H1 (cell line): ENCODE measurements at regions not wholly inside any gene's neighbourhood (a gene's known extent, or its start where the extent isn't known, plus 50 kb on each side); places are given as distances from the start of the nearest gene placed in this dataset.

Experiments used
- CTCF ChIA-PET: fragments of 300-600 bp; sonication (Branson Sonifier 250); formaldehyde crosslinking; loops from one replicate; lab custom pipeline; 2021; ENCODE audit not compliant: partially characterized antibody; lab: Charles Lee
- POLR2A ChIA-PET: fragments of 300-600 bp; sonication (Branson Sonifier 250); formaldehyde crosslinking; loops from one replicate; lab custom pipeline; 2021; ENCODE audit warnings: inconsistent platforms; ENCODE audit not compliant: partially characterized antibody; lab: Charles Lee
- DNase-seq, 2 experiments: peaks; one replicate each; pipeline versions ENCODE4 v3.0.0 to v3.0.0-alpha.2; 2010 to 2022; ENCODE audit warnings: low spot score in 2 of 2, low read depth in 1 of 2, mixed read lengths in 1 of 2
- FAIRE-seq: peaks from 2 replicates; lab custom pipeline; 2011; peaks lifted over from hg19 to GRCh38; lab: Jason Lieb, UNC
- H2AFZ ChIP-seq: 2 replicates; pipeline ENCODE4 v1.8.1; 2012; ENCODE audit warnings: low read length, inconsistent platforms
- H2AK5ac ChIP-seq: 2 replicates; pipeline ENCODE4 v1.6.1; 2013; ENCODE audit warnings: low read depth, low read length
- H2BK120ac ChIP-seq: replicated peaks from 2 replicates; pipeline ENCODE3; 2013; ENCODE audit warnings: low read depth, low read length, inconsistent platforms
- H2BK12ac ChIP-seq: 2 replicates; pipeline ENCODE4 v1.6.1; 2013; ENCODE audit warnings: low read depth, low read length
- H2BK15ac ChIP-seq: 2 replicates; pipeline ENCODE4 v1.6.1; 2013; ENCODE audit warnings: low read length
- H2BK20ac ChIP-seq: 2 replicates; pipeline ENCODE4 v1.6.1; 2013; ENCODE audit warnings: low read length
- H2BK5ac ChIP-seq: 2 replicates; pipeline ENCODE4 v1.6.1; 2013; ENCODE audit warnings: low read depth, low read length
- H3K14ac ChIP-seq: 2 replicates; pipeline ENCODE4 v1.6.1; 2013; ENCODE audit warnings: inconsistent platforms; ENCODE audit not compliant: insufficient read length
- H3K18ac ChIP-seq: 2 replicates; pipeline ENCODE4 v1.6.1; 2013; ENCODE audit warnings: low read length; ENCODE audit errors: extremely low read depth
- H3K23ac ChIP-seq: 2 replicates; pipeline ENCODE4 v1.6.1; 2013; ENCODE audit warnings: inconsistent platforms; ENCODE audit not compliant: insufficient read length
- H3K23me2 ChIP-seq: 2 replicates; pipeline ENCODE4 v1.6.1; 2013; ENCODE audit warnings: low read depth, low read length
- H3K27ac ChIP-seq: 2 replicates; pipeline ENCODE4 v1.6.1; 2011; ENCODE audit warnings: low read depth, low read length, inconsistent platforms
- H3K27me3 ChIP-seq, 4 experiments: replicated peaks in 1 of 4; 1 replicate in 1 of 4; 2 replicates in 3 of 4; pipeline versions ENCODE4 v1.6.1 to v1.8.1; 2011 to 2013; ENCODE audit warnings: low read length in 3 of 4, mild to moderate bottlenecking in 3 of 4, inconsistent platforms in 2 of 4, mixed read lengths in 2 of 4, moderate library complexity in 1 of 4; ENCODE audit not compliant: control insufficient read depth in 3 of 4, insufficient read depth in 3 of 4; ENCODE audit errors: extremely low read depth in 1 of 4
- H3K36me3 ChIP-seq, 4 experiments: 2 replicates each; pipeline versions ENCODE4 v1.6.1 to v1.8.1; 2011 to 2013; ENCODE audit warnings: mild to moderate bottlenecking in 4 of 4, low read length in 3 of 4, moderate library complexity in 2 of 4, control low read depth in 1 of 4, inconsistent platforms in 1 of 4; ENCODE audit not compliant: insufficient read depth in 4 of 4, control insufficient read depth in 2 of 4
- H3K4ac ChIP-seq: replicated peaks from 2 replicates; pipeline ENCODE3; 2013; ENCODE audit warnings: low read length, low read depth, mixed read lengths, inconsistent platforms; ENCODE audit not compliant: insufficient read length
- H3K4me1 ChIP-seq, 4 experiments: replicated peaks in 1 of 4; 1 replicate in 1 of 4; 2 replicates in 3 of 4; pipeline versions ENCODE4 v1.6.1 to v1.8.1; 2011 to 2013; ENCODE audit warnings: low read length in 3 of 4, inconsistent platforms in 2 of 4, mixed read lengths in 1 of 4; ENCODE audit not compliant: insufficient read depth in 4 of 4, control insufficient read depth in 3 of 4
- H3K4me2 ChIP-seq, 2 experiments: 2 replicates each; pipeline versions ENCODE4 v1.6.1 to v1.8.1; 2011 to 2013; ENCODE audit warnings: low read depth in 2 of 2, low read length in 2 of 2, control low read depth in 1 of 2, inconsistent platforms in 1 of 2, mild to moderate bottlenecking in 1 of 2; ENCODE audit not compliant: insufficient read depth in 1 of 2
- H3K4me3 ChIP-seq, 4 experiments: fragments of 200-600, 300-600 bp in 1 of 4; sonication (generic), shearing (Covaris generic), sonication (Bioruptor Twin) in 1 of 4; 2 replicates each; pipeline versions ENCODE4 v1.5.1 to v1.8.1; 2011 to 2016; ENCODE audit warnings: low read length in 4 of 4, low read depth in 3 of 4, control low read depth in 2 of 4, inconsistent platforms in 2 of 4, mild to moderate bottlenecking in 2 of 4, mixed read lengths in 1 of 4, moderate library complexity in 1 of 4; ENCODE audit not compliant: insufficient read depth in 2 of 4; ENCODE audit errors: extremely low read depth in 1 of 4
- H3K56ac ChIP-seq: replicated peaks from 2 replicates; pipeline ENCODE3; 2013; ENCODE audit warnings: low read depth, mild to moderate bottlenecking, mixed read lengths, low read length, inconsistent platforms; ENCODE audit not compliant: insufficient read length
- H3K79me1 ChIP-seq: 2 replicates; pipeline ENCODE4 v1.6.1; 2013; ENCODE audit warnings: low read depth, low read length, control low read depth
- H3K79me2 ChIP-seq, 2 experiments: 2 replicates each; pipeline versions ENCODE4 v1.6.1 to v1.8.1; 2012 to 2013; ENCODE audit warnings: low read length in 2 of 2, mild to moderate bottlenecking in 2 of 2, inconsistent platforms in 1 of 2; ENCODE audit not compliant: insufficient read depth in 2 of 2, control insufficient read depth in 1 of 2
- H3K9ac ChIP-seq, 4 experiments: replicated peaks in 1 of 4; 1 replicate in 1 of 4; 2 replicates in 3 of 4; pipeline versions ENCODE4 v1.6.1 to v1.8.1; 2011 to 2013; ENCODE audit warnings: low read depth in 3 of 4, low read length in 3 of 4, control low read depth in 2 of 4, mild to moderate bottlenecking in 2 of 4, moderate library complexity in 2 of 4, inconsistent platforms in 1 of 4; ENCODE audit errors: extremely low read depth in 1 of 4
- H3K9me3 ChIP-seq, 2 experiments: 2 replicates each; pipeline versions ENCODE4 v1.6.1 to v1.8.1; 2012 to 2013; ENCODE audit warnings: mild to moderate bottlenecking in 2 of 2, moderate library complexity in 2 of 2, control low read depth in 1 of 2, inconsistent platforms in 1 of 2, low read depth in 1 of 2, low read length in 1 of 2, mixed read lengths in 1 of 2; ENCODE audit not compliant: insufficient read depth in 2 of 2
- H4K20me1 ChIP-seq, 2 experiments: replicated peaks in 1 of 2; 2 replicates each; pipeline versions ENCODE3 to v1.8.1; 2011 to 2013; ENCODE audit warnings: inconsistent platforms in 2 of 2, low read length in 2 of 2, mild to moderate bottlenecking in 1 of 2; ENCODE audit not compliant: insufficient read depth in 2 of 2, control insufficient read depth in 1 of 2
- H4K5ac ChIP-seq: 2 replicates; pipeline ENCODE4 v1.6.1; 2013; ENCODE audit warnings: low read length, low read depth, mixed read lengths, inconsistent platforms; ENCODE audit not compliant: insufficient read length
- H4K8ac ChIP-seq: 2 replicates; pipeline ENCODE4 v1.8.0; 2013; ENCODE audit warnings: mild to moderate bottlenecking, moderate library complexity, low read length, inconsistent platforms; ENCODE audit not compliant: insufficient read depth; ENCODE audit errors: extremely low read depth
- H4K91ac ChIP-seq: replicated peaks from 2 replicates; pipeline ENCODE3; 2013; ENCODE audit warnings: low read length, mixed read lengths, inconsistent platforms; ENCODE audit not compliant: insufficient read length
- CHD2 ChIP-seq: IDR thresholded peaks from 2 replicates; pipeline ENCODE4 v1.6.1; 2012; ENCODE audit warnings: low read length, improper control_type of control experiment
- CTBP2 ChIP-seq: IDR thresholded peaks from 2 replicates; pipeline ENCODE4 v1.7.0; 2011; ENCODE audit warnings: borderline replicate concordance, mild to moderate bottlenecking, moderate library complexity, mixed read lengths, low read length; ENCODE audit not compliant: insufficient read depth, insufficient read length
- GTF2F1 ChIP-seq: IDR thresholded peaks from 2 replicates; pipeline ENCODE4 v1.6.1; 2012; ENCODE audit warnings: low read depth, low read length, improper control_type of control experiment, borderline replicate concordance
- HDAC2 ChIP-seq, 2 experiments: fragments of 300-600 bp in 1 of 2; sonication (generic) in 1 of 2; IDR thresholded peaks; 2 replicates each; pipeline ENCODE4 v1.6.1; 2011 to 2012; ENCODE audit warnings: low read depth in 2 of 2, low read length in 2 of 2, mild to moderate bottlenecking in 2 of 2, moderate library complexity in 2 of 2, borderline replicate concordance in 1 of 2, inconsistent platforms in 1 of 2
- MAX ChIP-seq: IDR thresholded peaks from 2 replicates; pipeline ENCODE4 v1.6.1; 2012; ENCODE audit warnings: inconsistent platforms
- NRF1 ChIP-seq: IDR thresholded peaks from 2 replicates; pipeline ENCODE4 v1.6.1; 2011; ENCODE audit warnings: mild to moderate bottlenecking, low read depth, low read length, improper control_type of control experiment
- SRF ChIP-seq: IDR thresholded peaks from 2 replicates; pipeline ENCODE4 v1.6.1; 2011; ENCODE audit warnings: mild to moderate bottlenecking, low read depth, low read length, moderate library complexity
- SUZ12 ChIP-seq: fragments of 200-600 bp; sonication (generic); IDR thresholded peaks from 2 replicates; pipeline ENCODE4 v1.6.1; 2012; ENCODE audit warnings: mild to moderate bottlenecking, inconsistent platforms, low read length, moderate library complexity, mixed read lengths
- TCF12 ChIP-seq: IDR thresholded peaks from 2 replicates; pipeline ENCODE4 v1.6.1; 2011; ENCODE audit warnings: low read depth, mild to moderate bottlenecking, low read length
- WGBS, 2 experiments: shearing (Covaris generic) in 1 of 2; methylation state at CpG; one replicate each; pipeline versions ENCODE4 v1.1.6 to v1.1.7; 2013 to 2015; ENCODE audit warnings: low lambda C conversion rate in 2 of 2, mixed read lengths in 2 of 2, inconsistent platforms in 1 of 2, low coverage in 1 of 2, missing lambda C conversion rate in 1 of 2; ENCODE audit not compliant: insufficient replicate concordance in 2 of 2, insufficient coverage in 1 of 2, insufficient read length in 1 of 2; ENCODE audit errors: extremely low coverage in 1 of 2, missing lambda C conversion rate in 1 of 2; 5-methylcytosine and 5-hydroxymethylcytosine counted together

DNA sequence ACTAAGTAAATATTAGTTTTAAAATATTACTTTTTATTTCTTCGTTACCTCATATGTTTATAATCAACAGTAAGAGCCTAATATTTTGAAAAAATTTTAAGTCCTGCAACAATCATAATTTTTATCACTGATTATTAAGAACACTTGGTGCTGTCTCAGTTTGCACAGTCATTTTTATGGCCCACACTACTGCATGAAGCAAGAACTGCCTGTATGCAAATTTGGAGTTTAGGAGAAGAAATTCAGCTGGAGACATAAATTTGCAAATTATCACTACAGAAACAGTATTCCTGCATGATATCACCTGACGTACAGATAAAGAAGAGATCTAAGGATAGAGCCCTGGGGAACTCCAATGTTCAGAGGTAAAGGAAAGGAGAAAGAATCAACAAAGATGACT lies 144.1 kb upstream of the RBBP8 start:
- H3K27ac ChIP-seq, result no peak overlapping the region
- no peak overlapping the region for H3K4me3 ChIP-seq
- no peaks in the 10 kb centered on the region for H4K20me1 ChIP-seq
- no peaks in the 10 kb centered on the region for H3K27me3 ChIP-seq
- no peak overlapping the region for H4K5ac ChIP-seq
- CTCF ChIA-PET, result no interaction called here
- H2BK20ac ChIP-seq, result no peak overlapping the region
- H2BK12ac ChIP-seq, result no peak overlapping the region
- no peak overlapping the region for H4K8ac ChIP-seq
- H3K14ac ChIP-seq, result no peak overlapping the region
- H3K23me2 ChIP-seq, result no peaks in the 10 kb centered on the region
- H3K9me3 ChIP-seq, result no peaks in the 10 kb centered on the region
- no peak overlapping the region for H2BK5ac ChIP-seq
- WGBS, 2 experiments, result 88% methylated on average over 2 of the region's 2 CpGs; no CpG with 5 or more reads in 1 of the 2 experiments
- H2BK120ac ChIP-seq, result no peak overlapping the region
- no peak for FAIRE-seq
- no peaks in the 10 kb centered on the region for H3K4me1 ChIP-seq
- H3K36me3 ChIP-seq, result no peaks in the 10 kb centered on the region
- POLR2A ChIA-PET, result no interaction called here
- no peak overlapping the region for H3K18ac ChIP-seq
- no peak overlapping the region for H3K23ac ChIP-seq
- no peak overlapping the region for H2AK5ac ChIP-seq
- no peak overlapping the region for H3K9ac ChIP-seq
- no peak for DNase-seq
- H4K91ac ChIP-seq, result no peak overlapping the region
- H3K4ac ChIP-seq, result no peak overlapping the region
- no peak overlapping the region for H3K4me2 ChIP-seq
- no peak overlapping the region for H3K56ac ChIP-seq
- H2AFZ ChIP-seq, result no peak overlapping the region
- H3K79me2 ChIP-seq, result no peaks in the 10 kb centered on the region
- H2BK15ac ChIP-seq, result no peak overlapping the region
- H3K79me1 ChIP-seq, result no peaks in the 10 kb centered on the region
- TF ChIP-seq NRF1 (no peak), CTBP2 (no peak), MAX (no peak), TCF12 (no peak), HDAC2 (IDR thresholded peaks at IDR 0.05; ENCODE audit: borderline replicate concordance in 1 of 2, low read depth in 2 of 2, low read length in 2 of 2) (no peak), CHD2 (no peak), GTF2F1 (no peak), SUZ12 (no peak), SRF (no peak)
